Endothelial cell of umbilical vein (primary cell): ENCODE measurements at regions not wholly inside any gene's neighbourhood (a gene's known extent, or its start where the extent isn't known, plus 50 kb on each side); places are given as distances from the start of the nearest gene placed in this dataset.

Source experiments
- BruUV-seq: library from RNA; stranded (reverse); fragments of 400-500 nt; replicated peaks from 2 replicates; lab custom pipeline; 2021; lab: Mats Ljungman, UMichigan
- CTCF ChIA-PET: fragments of 300-600, 350-600 bp; sonication (Branson Sonifier 250); formaldehyde crosslinking; loops from one replicate; lab custom pipeline; 2021; ENCODE audit warnings: antibody characterized with exemption, inconsistent platforms; lab: Charles Lee
- POLR2A ChIA-PET: fragments of 300-600, 350-600 bp; sonication (Branson Sonifier 250); formaldehyde crosslinking; loops from one replicate; lab custom pipeline; 2021; ENCODE audit warnings: antibody characterized with exemption, inconsistent platforms; lab: Charles Lee
- DNase-seq: peaks from one replicate; pipeline ENCODE4 v3.0.0-alpha.2; 2011; ENCODE audit warnings: low read depth, low spot score
- FAIRE-seq: peaks from 2 replicates; lab custom pipeline; 2011; peaks lifted over from hg19 to GRCh38; lab: Jason Lieb, UNC
- H2AFZ ChIP-seq: 2 replicates; pipeline ENCODE4 v1.6.0; 2012; ENCODE audit warnings: low read depth, low read length, control low read depth, inconsistent platforms
- H3K27ac ChIP-seq: 2 replicates; pipeline ENCODE4 v1.5.1; 2011; ENCODE audit warnings: low read depth, mild to moderate bottlenecking, control low read depth, low read length, moderate library complexity; ENCODE audit not compliant: insufficient read depth
- H3K27me3 ChIP-seq, 2 experiments: 2 replicates each; pipeline versions ENCODE4 v1.6.0 to v1.6.1; 2011; ENCODE audit warnings: low read length in 2 of 2, mixed read lengths in 1 of 2; ENCODE audit not compliant: control insufficient read depth in 2 of 2, insufficient read depth in 2 of 2
- H3K36me3 ChIP-seq, 2 experiments: 2 replicates in 1 of 2; 3 replicates in 1 of 2; pipeline ENCODE4 v1.5.1; 2011; ENCODE audit warnings: low read length in 2 of 2, mild to moderate bottlenecking in 1 of 2, moderate library complexity in 1 of 2; ENCODE audit not compliant: control insufficient read depth in 2 of 2, insufficient read depth in 2 of 2; ENCODE audit errors: extremely low read depth in 1 of 2
- H3K4me1 ChIP-seq: 3 replicates; pipeline ENCODE4 v1.5.1; 2011; ENCODE audit warnings: mild to moderate bottlenecking, low read length; ENCODE audit not compliant: control insufficient read depth, insufficient read depth; ENCODE audit errors: extremely low read depth
- H3K4me2 ChIP-seq: 2 replicates; pipeline ENCODE4 v1.6.1; 2011; ENCODE audit warnings: low read length, control low read depth, mixed read lengths; ENCODE audit not compliant: insufficient read depth
- H3K4me3 ChIP-seq, 3 experiments: fragments of 200-600 bp in 1 of 3; sonication (generic), shearing (Covaris generic) in 1 of 3; replicated peaks in 1 of 3; 2 replicates each; pipeline ENCODE4 v1.5.1; 2011 to 2016; ENCODE audit warnings: control low read depth in 3 of 3, low read length in 3 of 3, mild to moderate bottlenecking in 2 of 3, inconsistent platforms in 1 of 3, low read depth in 1 of 3, moderate library complexity in 1 of 3; ENCODE audit not compliant: insufficient read depth in 1 of 3
- H3K79me2 ChIP-seq: 2 replicates; pipeline ENCODE4 v1.6.0; 2012; ENCODE audit warnings: low read length, inconsistent platforms; ENCODE audit not compliant: control insufficient read depth, insufficient read depth
- H3K9ac ChIP-seq: replicated peaks from 2 replicates; pipeline ENCODE3; 2011; ENCODE audit warnings: low read length, control low read depth; ENCODE audit not compliant: insufficient read depth; ENCODE audit errors: extremely low read depth
- H3K9me1 ChIP-seq: replicated peaks from 3 replicates; pipeline ENCODE4 v1.6.0; 2011; ENCODE audit warnings: mild to moderate bottlenecking, low read length; ENCODE audit not compliant: control insufficient read depth, insufficient read depth; ENCODE audit errors: extremely low read depth
- H3K9me3 ChIP-seq: replicated peaks from 2 replicates; pipeline ENCODE4 v1.5.1; 2012; ENCODE audit warnings: low read length, inconsistent platforms; ENCODE audit not compliant: control insufficient read depth, insufficient read depth
- H4K20me1 ChIP-seq: replicated peaks from 2 replicates; pipeline ENCODE3; 2011; ENCODE audit warnings: mild to moderate bottlenecking, low read length; ENCODE audit not compliant: control insufficient read depth, insufficient read depth; ENCODE audit errors: extremely low read depth
- EZH2 ChIP-seq: IDR thresholded peaks from 2 replicates; pipeline ENCODE4 v1.6.1; 2012; ENCODE audit warnings: borderline replicate concordance, low read depth, mild to moderate bottlenecking, moderate library complexity, low read length, inconsistent platforms; ENCODE audit not compliant: severe bottlenecking
- FOS ChIP-seq: IDR thresholded peaks from 2 replicates; pipeline ENCODE4 v1.6.1; 2011; ENCODE audit warnings: mild to moderate bottlenecking, low read length, moderate library complexity, borderline replicate concordance; ENCODE audit not compliant: insufficient read depth
- GATA2 ChIP-seq: IDR thresholded peaks from 2 replicates; pipeline ENCODE4 v1.7.0; 2011; ENCODE audit warnings: low read depth, mild to moderate bottlenecking, moderate library complexity, mixed read lengths, low read length; ENCODE audit not compliant: insufficient read length, insufficient read depth
- JUN ChIP-seq: IDR thresholded peaks from 2 replicates; pipeline ENCODE4 v1.6.1; 2011; ENCODE audit warnings: borderline replicate concordance, low read depth; ENCODE audit not compliant: insufficient read length, insufficient read depth
- MYC ChIP-seq: IDR thresholded peaks from one replicate; pipeline ENCODE4 v1.6.1; 2011; ENCODE audit warnings: mild to moderate bottlenecking, low read depth, low read length
- POLR2A ChIP-seq: IDR thresholded peaks from 2 replicates; pipeline ENCODE4 v1.6.1; 2012; ENCODE audit warnings: low read depth, mild to moderate bottlenecking, control low read depth, low read length
- POLR2AphosphoS5 ChIP-seq: IDR thresholded peaks from 2 replicates; pipeline ENCODE4 v1.6.1; 2012; ENCODE audit warnings: low read depth, mild to moderate bottlenecking, control low read depth, low read length, moderate library complexity; ENCODE audit not compliant: insufficient read depth
- dilution Hi-C: fragments of 300-500 bp; cut with MboI; formaldehyde crosslinking; loops from one replicate; pipeline ENCODE4 v1.15.0; 2019; ENCODE audit warnings: low sequenced_read_pairs; ENCODE audit not compliant: extremely low pct_ligation_motif_present
- intact Hi-C: fragments of 100-400 bp; cut with micrococcal nuclease; formaldehyde crosslinking; loops from one replicate; pipeline ENCODE4 v1.10.0; 2022
- TF ChIP-seq, protein P1 (sequence below): IDR thresholded peaks from 2 replicates; pipeline ENCODE4 v1.6.1; 2011; ENCODE audit not compliant: insufficient read depth, insufficient read length
- TF ChIP-seq, protein P2 (sequence below), 2 donors: IDR thresholded peaks; 1 replicate in 1 of 2; 2 replicates in 1 of 2; pipeline ENCODE4 v1.5.1; 2011; ENCODE audit warnings: low read length in 2 of 2, mild to moderate bottlenecking in 2 of 2, moderate library complexity in 2 of 2, control low read depth in 1 of 2, inconsistent platforms in 1 of 2, low read depth in 1 of 2; ENCODE audit not compliant: insufficient read depth in 1 of 2; ENCODE audit errors: extremely low read depth in 1 of 2

DNA sequence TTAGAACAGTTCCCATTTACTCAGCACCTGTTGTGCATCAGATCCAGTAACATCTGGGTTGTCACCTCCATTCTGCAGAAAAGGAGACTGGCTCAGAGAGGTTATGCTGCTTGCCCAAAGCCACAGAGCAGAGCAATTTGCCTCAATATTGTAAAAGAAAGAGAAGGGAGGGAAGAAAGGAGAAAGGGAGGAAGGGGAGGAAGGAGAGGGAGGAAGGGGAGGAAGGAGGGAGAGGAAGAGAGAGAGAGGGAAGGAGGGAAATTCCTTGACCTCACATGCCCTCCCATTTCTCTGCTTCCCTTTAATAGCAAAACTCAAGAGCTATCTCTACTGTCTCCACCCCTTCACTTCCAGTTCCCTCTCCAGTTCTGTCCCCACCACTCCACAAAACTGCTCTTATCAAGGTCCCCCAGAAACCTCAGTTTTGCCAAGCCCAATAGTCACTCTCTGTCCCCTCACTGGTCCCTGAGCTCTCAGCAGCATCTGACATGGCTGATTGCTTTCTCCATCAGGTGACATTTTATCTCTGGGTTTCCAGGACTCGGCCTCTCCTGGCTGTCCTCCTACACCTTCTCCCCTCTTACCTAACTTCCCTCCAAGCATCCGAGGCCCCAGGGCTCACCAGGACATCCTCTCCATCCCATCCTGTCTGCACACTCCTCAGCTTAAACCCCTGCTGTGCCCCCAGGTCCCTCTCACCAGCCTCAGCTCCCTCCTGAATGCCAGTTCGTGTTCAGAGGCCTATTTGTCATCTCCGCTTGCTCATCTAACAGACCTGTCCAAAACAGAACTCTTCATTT lies 104.7 kb upstream of the LINGO1 start:
- no peaks in the 10 kb centered on the region for H4K20me1 ChIP-seq
- H3K36me3 ChIP-seq, result no peaks in the 10 kb centered on the region
- TF ChIP-seq FOS (no peak), MYC (no peak), POLR2A (no peak), GATA2 (no peak), POLR2AphosphoS5 (no peak), JUN (no peak), EZH2 (no peak)
- TF ChIP-seq, protein P1, sequence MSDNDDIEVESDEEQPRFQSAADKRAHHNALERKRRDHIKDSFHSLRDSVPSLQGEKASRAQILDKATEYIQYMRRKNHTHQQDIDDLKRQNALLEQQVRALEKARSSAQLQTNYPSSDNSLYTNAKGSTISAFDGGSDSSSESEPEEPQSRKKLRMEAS, result no peak
- TF ChIP-seq, protein P2, sequence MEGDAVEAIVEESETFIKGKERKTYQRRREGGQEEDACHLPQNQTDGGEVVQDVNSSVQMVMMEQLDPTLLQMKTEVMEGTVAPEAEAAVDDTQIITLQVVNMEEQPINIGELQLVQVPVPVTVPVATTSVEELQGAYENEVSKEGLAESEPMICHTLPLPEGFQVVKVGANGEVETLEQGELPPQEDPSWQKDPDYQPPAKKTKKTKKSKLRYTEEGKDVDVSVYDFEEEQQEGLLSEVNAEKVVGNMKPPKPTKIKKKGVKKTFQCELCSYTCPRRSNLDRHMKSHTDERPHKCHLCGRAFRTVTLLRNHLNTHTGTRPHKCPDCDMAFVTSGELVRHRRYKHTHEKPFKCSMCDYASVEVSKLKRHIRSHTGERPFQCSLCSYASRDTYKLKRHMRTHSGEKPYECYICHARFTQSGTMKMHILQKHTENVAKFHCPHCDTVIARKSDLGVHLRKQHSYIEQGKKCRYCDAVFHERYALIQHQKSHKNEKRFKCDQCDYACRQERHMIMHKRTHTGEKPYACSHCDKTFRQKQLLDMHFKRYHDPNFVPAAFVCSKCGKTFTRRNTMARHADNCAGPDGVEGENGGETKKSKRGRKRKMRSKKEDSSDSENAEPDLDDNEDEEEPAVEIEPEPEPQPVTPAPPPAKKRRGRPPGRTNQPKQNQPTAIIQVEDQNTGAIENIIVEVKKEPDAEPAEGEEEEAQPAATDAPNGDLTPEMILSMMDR (IDR thresholded peaks at IDR 0.05; ENCODE audit: extremely low read depth in 1 of 2, insufficient read depth in 1 of 2, low read depth in 1 of 2, low read length in 2 of 2), result no peak
- DNase-seq, result no peak
- H3K4me1 ChIP-seq, result no peaks in the 10 kb centered on the region
- no peaks in the 10 kb centered on the region for H3K9me1 ChIP-seq
- H3K79me2 ChIP-seq, result no peaks in the 10 kb centered on the region
- BruUV-seq, result no TSS peak
- dilution Hi-C loops, result no loop called here
- no peak overlapping the region for H3K9ac ChIP-seq
- H3K4me3 ChIP-seq, result no peak overlapping the region
- H3K27me3 ChIP-seq, result peaks cover 0 to 1% of the 10 kb centered on the region in 2 experiments
- H3K27ac ChIP-seq, result no peak overlapping the region
- POLR2A ChIA-PET, result no interaction called here
- CTCF ChIA-PET, result interaction anchor here (0.6 kb wide), 1 partner anchor 11 kb away, joined by 3 read pairs; no protein-coding TSS in a partner anchor
- H3K9me3 ChIP-seq, result no peaks in the 10 kb centered on the region
- no peak for FAIRE-seq
- H3K4me2 ChIP-seq, result no peak overlapping the region
- H2AFZ ChIP-seq, result no peak overlapping the region
- intact Hi-C loops, result no loop called here
